CD4-positive, alpha-beta memory T cell (primary cell): ENCODE measurements at regions not wholly inside any gene's neighbourhood (a gene's known extent, or its start where the extent isn't known, plus 50 kb on each side); places are given as distances from the start of the nearest gene placed in this dataset.
"Not testable (repeated sequence)": the region's sequence is repeated elsewhere in the genome, so short reads cannot be mapped to it uniquely, and the experiment has no call there.

ENCODE experiments used
- CTCF ChIA-PET: fragments of 350-600 bp; sonication (Branson Sonifier 250); formaldehyde crosslinking; loops from one replicate; lab custom pipeline; 2021; ENCODE audit warnings: inconsistent platforms; ENCODE audit not compliant: partially characterized antibody; lab: Charles Lee
- POLR2A ChIA-PET: fragments of 350-600 bp; sonication (Branson Sonifier 250); formaldehyde crosslinking; loops from one replicate; lab custom pipeline; 2021; ENCODE audit not compliant: partially characterized antibody; lab: Charles Lee
- DNase-seq, 5 donors: peaks; one replicate each; pipeline versions ENCODE4 v3.0.0 to v3.0.0-alpha.2; 2020 to 2022; ENCODE audit warnings: mixed read lengths in 1 of 5
- H3K27ac ChIP-seq: one replicate; pipeline ENCODE4 v1.7.0; 2013; ENCODE audit warnings: low read depth, low read length
- H3K27me3 ChIP-seq: 2 replicates; pipeline ENCODE4 v1.7.0; 2013; ENCODE audit warnings: mild to moderate bottlenecking, low read length, moderate library complexity; ENCODE audit not compliant: insufficient read depth
- H3K36me3 ChIP-seq: 2 replicates; pipeline ENCODE4 v1.7.0; 2013; ENCODE audit warnings: mild to moderate bottlenecking, low read length, moderate library complexity; ENCODE audit not compliant: insufficient read depth
- H3K4me1 ChIP-seq: 2 replicates; pipeline ENCODE4 v1.7.0; 2013; ENCODE audit warnings: mild to moderate bottlenecking, low read length, moderate library complexity; ENCODE audit not compliant: insufficient read depth
- H3K4me3 ChIP-seq, 2 donors: one replicate each; pipeline ENCODE4 v1.7.0; 2013; ENCODE audit warnings: low read length in 2 of 2, mild to moderate bottlenecking in 1 of 2
- H3K9me3 ChIP-seq, 2 donors: one replicate each; pipeline ENCODE4 v1.7.0; 2013; ENCODE audit warnings: low read length in 2 of 2, control low read depth in 1 of 2; ENCODE audit not compliant: control insufficient read depth in 1 of 2
- H3K27ac Mint-ChIP-seq, 7 donors: one replicate each; pipeline ENCODE4 v1.8.0; 2020 to 2021; ENCODE audit warnings: mixed read lengths in 7 of 7, mild to moderate bottlenecking in 6 of 7, inconsistent platforms in 3 of 7, moderate library complexity in 3 of 7
- H3K27me3 Mint-ChIP-seq, 2 donors: one replicate each; pipeline ENCODE4 v1.8.0; 2020 to 2021; ENCODE audit warnings: mixed read lengths in 2 of 2
- H3K36me3 Mint-ChIP-seq, 2 donors: one replicate each; pipeline ENCODE4 v1.8.0; 2020 to 2021; ENCODE audit warnings: mixed read lengths in 2 of 2, inconsistent platforms in 1 of 2, mild to moderate bottlenecking in 1 of 2
- H3K4me1 Mint-ChIP-seq, 4 donors: one replicate each; pipeline ENCODE4 v1.8.0; 2020 to 2021; ENCODE audit warnings: mixed read lengths in 4 of 4, mild to moderate bottlenecking in 1 of 4
- H3K4me3 Mint-ChIP-seq, 8 donors: one replicate each; pipeline ENCODE4 v1.8.0; 2020 to 2021; ENCODE audit warnings: mixed read lengths in 8 of 8, mild to moderate bottlenecking in 7 of 8, moderate library complexity in 6 of 8, inconsistent platforms in 3 of 8
- H3K9me3 Mint-ChIP-seq, 8 donors: one replicate each; pipeline ENCODE4 v1.8.0; 2020 to 2021; ENCODE audit warnings: mixed read lengths in 8 of 8, mild to moderate bottlenecking in 5 of 8, inconsistent platforms in 3 of 8, moderate library complexity in 1 of 8
- intact Hi-C: fragments of 100-400 bp; cut with micrococcal nuclease; formaldehyde crosslinking; loops from one replicate; pipeline ENCODE4 v1.15.1; 2023

DNA sequence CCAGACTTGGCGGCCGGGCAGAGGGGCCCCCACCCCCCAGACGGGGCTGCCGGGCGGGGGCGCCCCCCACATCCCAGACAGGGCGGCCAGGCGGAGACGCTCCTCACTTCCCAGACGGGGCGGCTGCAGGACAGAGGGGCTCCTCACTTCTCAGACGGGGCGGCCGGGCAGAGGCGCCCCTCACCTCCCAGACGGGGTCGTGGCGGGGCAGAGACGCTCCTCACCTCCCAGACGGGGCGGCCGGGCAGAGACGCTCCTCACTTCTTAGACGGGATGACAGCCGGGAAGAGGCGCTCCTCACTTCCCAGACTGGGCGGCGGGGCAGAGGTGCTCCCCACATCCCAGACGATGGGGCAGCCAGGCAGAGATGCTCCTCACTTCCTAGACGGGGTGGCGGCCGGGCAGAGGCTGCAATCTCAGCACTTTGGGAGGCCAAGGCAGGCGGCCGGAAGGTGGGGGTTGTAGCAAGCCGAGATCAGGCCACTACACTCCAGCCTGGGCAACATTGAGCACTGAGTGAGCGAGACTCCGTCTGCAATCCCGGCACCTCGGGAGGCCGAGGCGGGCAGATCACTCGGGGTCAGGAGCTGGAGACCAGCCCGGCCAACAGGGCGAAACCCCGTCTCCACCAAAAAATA, 79.0 kb upstream of the TBX5 start:
- DNase-seq, H3K9me3 Mint-ChIP-seq, POLR2A ChIA-PET, H3K4me3 Mint-ChIP-seq, intact Hi-C loops, H3K36me3 Mint-ChIP-seq, H3K4me1 Mint-ChIP-seq, H3K9me3 ChIP-seq, H3K4me3 ChIP-seq, H3K27ac ChIP-seq, H3K36me3 ChIP-seq, CTCF ChIA-PET, H3K27ac Mint-ChIP-seq: not testable (repeated sequence)
- Histone ChIP-seq H3K4me1 (peaks cover 15% of the 10 kb centered on the region), H3K27me3 (peaks cover 25% of the 10 kb centered on the region)
- peaks cover 16 to 22% of the 10 kb centered on the region in 2 donors for H3K27me3 Mint-ChIP-seq

- POLR2A ChIA-PET, result no interaction called here
These were observed 78.1 kb upstream of the TBX5 start for GRCh38 chr12:114483996-114484395.

DNA sequence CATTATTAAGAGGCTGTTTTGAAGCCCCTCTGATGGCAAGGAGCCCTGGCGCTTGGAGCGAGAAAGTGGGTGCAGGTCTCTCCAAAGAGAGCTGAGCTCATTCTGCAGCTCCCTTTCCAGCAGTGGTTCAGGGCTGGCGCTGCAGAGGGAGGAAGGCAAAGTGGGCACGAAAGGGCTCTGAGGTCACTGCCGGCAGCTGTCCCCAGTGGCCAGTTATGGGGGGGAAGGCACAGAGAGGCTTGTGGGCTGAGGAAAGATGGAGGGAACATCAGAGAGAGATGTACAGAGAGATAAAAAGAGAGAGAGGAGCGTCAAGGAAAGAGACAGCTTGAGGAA, 75.2 kb upstream of the TBX5 start:
- intact Hi-C loops, result no loop called here
- no peak overlapping the region for H3K4me3 ChIP-seq
- Mint-ChIP-seq H3K9me3 (peaks cover 0 to 8% (median 3%) of the 10 kb centered on the region in 8 donors), H3K36me3 (no peaks in the 10 kb centered on the region), H3K27me3 (peaks cover 31 to 40% of the 10 kb centered on the region in 2 donors), H3K4me1 (peaks cover 5 to 14% (median 10%) of the 10 kb centered on the region in 4 donors), H3K4me3 (peak overlapping the region in 4 of 8 donors; percentile 0 to 50 (median 18)), H3K27ac (peak overlapping the region in 1 of 7 donors; percentile 71)
- H3K27me3 ChIP-seq, result peaks cover 35% of the 10 kb centered on the region
- POLR2A ChIA-PET, result no interaction called here
- no peak for DNase-seq
- H3K27ac ChIP-seq, result no peak overlapping the region
- CTCF ChIA-PET, result no interaction called here
- H3K36me3 ChIP-seq, result no peaks in the 10 kb centered on the region
- peaks cover 20% of the 10 kb centered on the region for H3K4me1 ChIP-seq
- no peaks in the 10 kb centered on the region for H3K9me3 ChIP-seq

More at GRCh38 chr12:114483996-114484395, 78.1 kb upstream of the TBX5 start:
- Histone ChIP-seq H3K4me1 (peaks cover 20% of the 10 kb centered on the region), H3K27me3 (peaks cover 30% of the 10 kb centered on the region), H3K4me3 (no peak overlapping the region), H3K36me3 (no peaks in the 10 kb centered on the region), H3K9me3 (no peaks in the 10 kb centered on the region), H3K27ac (no peak overlapping the region)
- Mint-ChIP-seq H3K4me3 (no peak overlapping the region), H3K4me1 (peaks cover 5 to 14% (median 10%) of the 10 kb centered on the region in 4 donors), H3K27ac (no peak overlapping the region), H3K36me3 (no peaks in the 10 kb centered on the region), H3K27me3 (peaks cover 25 to 32% of the 10 kb centered on the region in 2 donors), H3K9me3 (peaks cover 0 to 10% (median 5%) of the 10 kb centered on the region in 8 donors)
- CTCF ChIA-PET, result no interaction called here
- intact Hi-C loops, result no loop called here
- no peak for DNase-seq

DNA sequence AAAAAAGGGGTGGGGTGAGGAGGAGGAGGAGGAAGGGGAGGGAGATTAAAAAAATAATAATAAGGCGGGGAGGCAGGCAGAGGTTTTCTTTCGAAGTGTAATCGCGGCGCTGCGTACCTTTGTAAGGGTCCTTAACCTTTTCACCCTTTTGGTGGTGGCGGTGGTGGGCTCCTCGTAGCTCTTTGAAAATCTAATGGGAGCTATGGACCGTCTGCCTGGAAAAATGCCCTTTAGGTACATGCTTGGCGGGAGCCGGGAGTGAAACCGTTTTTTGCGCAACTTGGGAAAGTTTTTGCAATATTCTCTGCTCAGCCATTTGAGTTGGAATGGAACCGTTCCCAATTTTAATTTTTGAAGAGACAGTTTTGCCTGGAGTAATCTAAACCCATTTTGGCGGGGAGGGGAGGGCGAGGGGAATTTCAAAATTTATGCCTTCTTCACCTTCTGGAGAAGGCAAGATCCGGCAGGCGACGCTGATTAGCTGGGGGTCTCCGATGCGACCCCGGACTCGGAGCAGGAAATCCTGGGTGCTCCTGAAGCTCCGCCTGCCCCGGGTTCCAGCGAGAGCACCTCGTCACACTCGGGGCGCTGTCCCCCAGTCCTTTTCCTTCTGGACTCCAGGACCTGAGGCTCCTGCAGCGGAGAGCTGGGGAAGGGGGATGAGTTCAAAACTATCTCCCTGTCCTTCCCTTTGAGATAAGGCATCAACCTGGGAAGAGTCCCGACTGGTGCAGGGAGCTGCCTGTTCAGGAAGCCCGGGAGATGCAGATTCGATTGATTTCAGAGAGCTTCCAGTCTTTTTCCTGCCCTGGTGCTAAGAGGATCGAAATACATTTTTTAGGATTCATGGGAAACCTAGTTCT, 74.6 kb upstream of the TBX5 start:
- POLR2A ChIA-PET, result no interaction called here
- Histone ChIP-seq H3K36me3 (no peaks in the 10 kb centered on the region), H3K4me3 (no peak overlapping the region), H3K9me3 (no peaks in the 10 kb centered on the region), H3K27me3 (peaks cover 35% of the 10 kb centered on the region), H3K4me1 (peaks cover 20% of the 10 kb centered on the region), H3K27ac (no peak overlapping the region)
- H3K9me3 Mint-ChIP-seq, result peaks cover 0 to 6% (median 3%) of the 10 kb centered on the region in 8 donors
- CTCF ChIA-PET, result no interaction called here
- H3K27ac Mint-ChIP-seq, result no peak overlapping the region
- H3K36me3 Mint-ChIP-seq, result no peaks in the 10 kb centered on the region
- no peak for DNase-seq
- intact Hi-C loops, result no loop called here
- H3K4me3 Mint-ChIP-seq, result peak overlapping the region in 3 of 8 donors; percentile 23 to 74 (median 24)
- H3K4me1 Mint-ChIP-seq, result peaks cover 5 to 14% (median 10%) of the 10 kb centered on the region in 4 donors
- peaks cover 31 to 40% of the 10 kb centered on the region in 2 donors for H3K27me3 Mint-ChIP-seq

DNA sequence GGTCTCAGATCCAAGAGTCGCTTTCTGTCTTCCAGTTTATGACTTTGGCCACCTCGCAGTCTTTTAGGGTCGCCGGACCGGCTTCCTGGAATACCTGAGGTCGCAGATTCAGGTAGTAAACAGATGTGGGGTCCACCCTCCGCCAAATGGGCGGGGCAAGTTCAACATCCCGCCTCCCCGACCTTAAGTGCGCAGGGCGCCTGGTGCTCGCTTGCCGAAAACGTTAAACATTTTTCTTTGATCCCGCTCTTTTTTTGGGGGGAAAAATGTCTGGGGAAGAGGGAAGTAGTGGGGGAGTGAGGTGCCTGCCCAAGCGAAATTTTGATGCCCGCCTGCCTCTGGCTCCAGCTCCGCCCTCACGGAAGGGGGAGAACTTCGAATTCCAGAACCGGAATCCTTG, 73.9 kb upstream of the TBX5 start:
- ChIA-PET CTCF (no interaction called here), POLR2A (no interaction called here)
- peaks cover 5 to 14% (median 10%) of the 10 kb centered on the region in 4 donors for H3K4me1 Mint-ChIP-seq
- intact Hi-C loops, result no loop called here
- H3K36me3 Mint-ChIP-seq, result no peaks in the 10 kb centered on the region
- peaks cover 31 to 41% of the 10 kb centered on the region in 2 donors for H3K27me3 Mint-ChIP-seq
- H3K9me3 ChIP-seq, result no peaks in the 10 kb centered on the region
- H3K27ac ChIP-seq, result no peak overlapping the region
- H3K4me3 ChIP-seq, result no peak overlapping the region
- no peak overlapping the region for H3K27ac Mint-ChIP-seq
- no peak for DNase-seq
- H3K4me1 ChIP-seq, result peaks cover 20% of the 10 kb centered on the region
- peaks cover 38% of the 10 kb centered on the region for H3K27me3 ChIP-seq
- peaks cover 0 to 8% (median 3%) of the 10 kb centered on the region in 8 donors for H3K9me3 Mint-ChIP-seq
- no peaks in the 10 kb centered on the region for H3K36me3 ChIP-seq
- peak overlapping the region in 7 of 8 donors; percentile 45 to 74 (median 61) for H3K4me3 Mint-ChIP-seq

DNA sequence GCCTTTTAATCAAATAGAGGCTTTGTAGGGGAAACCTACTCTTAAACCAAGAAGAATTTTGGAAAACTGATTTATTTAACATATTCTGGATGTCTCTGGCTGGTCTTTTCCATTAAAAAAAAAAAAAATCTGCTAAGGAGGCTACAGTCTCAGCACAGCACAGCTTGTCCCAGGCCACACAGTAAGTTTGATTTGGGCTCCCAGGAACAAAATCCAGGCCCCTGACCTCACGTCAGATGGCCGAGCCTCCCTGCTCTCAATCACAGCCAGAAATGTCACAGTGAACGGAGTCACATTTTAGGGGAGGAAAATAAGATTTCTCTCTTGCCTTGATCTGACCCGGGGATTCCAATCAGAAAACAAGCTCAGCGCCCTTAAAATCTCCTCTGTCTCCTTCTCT, 72.9 kb upstream of the TBX5 start:
- Histone ChIP-seq H3K27me3 (peaks cover 38% of the 10 kb centered on the region), H3K36me3 (no peaks in the 10 kb centered on the region), H3K27ac (no peak overlapping the region), H3K4me3 (no peak overlapping the region), H3K4me1 (peaks cover 20% of the 10 kb centered on the region), H3K9me3 (no peaks in the 10 kb centered on the region)
- no peak overlapping the region for H3K4me3 Mint-ChIP-seq
- ChIA-PET POLR2A (no interaction called here), CTCF (no interaction called here)
- peaks cover 5 to 14% (median 10%) of the 10 kb centered on the region in 4 donors for H3K4me1 Mint-ChIP-seq
- H3K9me3 Mint-ChIP-seq, result peaks cover 0 to 6% (median 3%) of the 10 kb centered on the region in 8 donors
- H3K27ac Mint-ChIP-seq, result no peak overlapping the region
- H3K27me3 Mint-ChIP-seq, result peaks cover 31 to 42% of the 10 kb centered on the region in 2 donors
- intact Hi-C loops, result no loop called here
- DNase-seq, result no peak
- H3K36me3 Mint-ChIP-seq, result no peaks in the 10 kb centered on the region

DNA sequence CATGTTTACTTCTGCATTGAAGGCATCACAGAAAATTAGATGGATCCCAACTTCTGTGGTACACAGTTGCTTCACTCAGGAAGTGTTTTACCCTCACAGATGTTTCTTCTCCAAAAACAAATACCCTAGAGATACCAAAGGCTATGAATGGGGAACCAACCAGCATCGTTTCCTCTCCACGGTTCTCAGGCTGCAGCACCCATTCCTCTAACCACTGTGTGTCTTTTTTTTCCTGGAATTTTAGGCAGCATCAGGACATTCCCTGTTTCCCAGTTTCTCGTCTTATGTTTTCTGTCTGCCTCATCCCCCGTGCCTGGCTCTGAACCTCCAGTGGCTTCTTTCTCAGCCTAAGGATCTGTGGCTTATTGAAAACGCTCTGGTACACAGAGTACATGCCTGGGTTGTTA, 72.0 kb upstream of the TBX5 start:
- intact Hi-C loops, result no loop called here
- POLR2A ChIA-PET, result no interaction called here
- peaks cover 31 to 39% of the 10 kb centered on the region in 2 donors for H3K27me3 Mint-ChIP-seq

More for the DNA sequence above, 72.0 kb upstream of the TBX5 start:
- Histone ChIP-seq H3K27ac (no peak overlapping the region), H3K9me3 (no peaks in the 10 kb centered on the region), H3K4me1 (peaks cover 20% of the 10 kb centered on the region), H3K27me3 (peaks cover 38% of the 10 kb centered on the region), H3K4me3 (no peak overlapping the region), H3K36me3 (no peaks in the 10 kb centered on the region)
- CTCF ChIA-PET, result no interaction called here
- Mint-ChIP-seq H3K27ac (no peak overlapping the region), H3K9me3 (peaks cover 0 to 6% (median 3%) of the 10 kb centered on the region in 8 donors), H3K36me3 (no peaks in the 10 kb centered on the region), H3K4me3 (no peak overlapping the region), H3K4me1 (peaks cover 5 to 14% (median 10%) of the 10 kb centered on the region in 4 donors)
- no peak for DNase-seq
